Mesenchymal stem cell (in vitro differentiated cells and primary cell): ENCODE measurements at regions not wholly inside any gene's neighbourhood (a gene's known extent, or its start where the extent isn't known, plus 50 kb on each side); places are given as distances from the start of the nearest gene placed in this dataset.
"Not testable (repeated sequence)": the region's sequence is repeated elsewhere in the genome, so short reads cannot be mapped to it uniquely, and the experiment has no call there.

Source experiments
- DNase-seq: peaks from one replicate; pipeline ENCODE4 v3.0.0-alpha.2; 2013
- H2AFZ ChIP-seq: one replicate; pipeline ENCODE4 v1.6.1; 2013; ENCODE audit warnings: low read depth, mild to moderate bottlenecking, control low read depth, inconsistent platforms, low read length, moderate library complexity
- H2AK5ac ChIP-seq: 2 replicates; pipeline ENCODE4 v1.6.1; 2013; ENCODE audit warnings: low read length, moderate library complexity, mild to moderate bottlenecking, inconsistent platforms; ENCODE audit not compliant: severe bottlenecking
- H2BK120ac ChIP-seq: one replicate; pipeline ENCODE4 v1.6.1; 2013; ENCODE audit warnings: low read depth, mild to moderate bottlenecking, inconsistent platforms, low read length, moderate library complexity
- H2BK12ac ChIP-seq, 2 experiments: one replicate each; pipeline ENCODE4 v1.6.1; 2013; ENCODE audit warnings: inconsistent platforms in 2 of 2, low read length in 2 of 2, mild to moderate bottlenecking in 2 of 2, moderate library complexity in 2 of 2, control low read depth in 1 of 2
- H2BK15ac ChIP-seq: one replicate; pipeline ENCODE4 v1.6.1; 2013; ENCODE audit warnings: mild to moderate bottlenecking, low read depth, inconsistent platforms; ENCODE audit not compliant: poor library complexity, severe bottlenecking
- H2BK5ac ChIP-seq: 2 replicates; pipeline ENCODE4 v1.6.1; 2013; ENCODE audit warnings: low read depth, mild to moderate bottlenecking, low read length, control low read depth, inconsistent platforms; ENCODE audit not compliant: poor library complexity, severe bottlenecking
- H3K14ac ChIP-seq, 2 experiments: one replicate each; pipeline ENCODE4 v1.6.1; 2013; ENCODE audit warnings: inconsistent platforms in 2 of 2, low read length in 2 of 2, control low read depth in 1 of 2, mild to moderate bottlenecking in 1 of 2, moderate library complexity in 1 of 2
- H3K18ac ChIP-seq, 2 experiments: one replicate each; pipeline ENCODE4 v1.6.1; 2013; ENCODE audit warnings: inconsistent platforms in 2 of 2, low read length in 2 of 2, control low read depth in 1 of 2, low read depth in 1 of 2, mild to moderate bottlenecking in 1 of 2
- H3K23ac ChIP-seq, 2 experiments: one replicate each; pipeline ENCODE4 v1.6.1; 2013; ENCODE audit warnings: inconsistent platforms in 2 of 2, low read length in 2 of 2, mild to moderate bottlenecking in 2 of 2, moderate library complexity in 2 of 2, control low read depth in 1 of 2
- H3K27ac ChIP-seq: 2 replicates; pipeline ENCODE4 v1.5.1; 2013; ENCODE audit warnings: mild to moderate bottlenecking, moderate library complexity, low read length, control low read depth, inconsistent platforms; ENCODE audit not compliant: poor library complexity, severe bottlenecking
- H3K27me3 ChIP-seq, 2 experiments: 2 replicates each; pipeline versions ENCODE4 v1.6.1 to v1.7.0; 2013; ENCODE audit warnings: low read length in 2 of 2, mild to moderate bottlenecking in 2 of 2, moderate library complexity in 2 of 2, control low read depth in 1 of 2, inconsistent platforms in 1 of 2; ENCODE audit not compliant: control insufficient read depth in 1 of 2, insufficient read depth in 1 of 2
- H3K36me3 ChIP-seq, 2 experiments: 2 replicates each; pipeline versions ENCODE4 v1.6.1 to v1.7.0; 2013; ENCODE audit warnings: low read length in 2 of 2, control low read depth in 1 of 2, inconsistent platforms in 1 of 2, low read depth in 1 of 2, mild to moderate bottlenecking in 1 of 2; ENCODE audit not compliant: insufficient read depth in 2 of 2, control insufficient read depth in 1 of 2
- H3K4ac ChIP-seq, 2 experiments: one replicate each; pipeline ENCODE4 v1.6.1; 2013; ENCODE audit warnings: inconsistent platforms in 2 of 2, low read length in 2 of 2, mild to moderate bottlenecking in 2 of 2, moderate library complexity in 2 of 2, control low read depth in 1 of 2, low read depth in 1 of 2
- H3K4me1 ChIP-seq: 2 replicates; pipeline ENCODE4 v1.6.1; 2013; ENCODE audit warnings: low read depth, low read length, control low read depth; ENCODE audit not compliant: control insufficient read depth, insufficient read depth
- H3K4me2 ChIP-seq: 2 replicates; pipeline ENCODE4 v1.6.1; 2013; ENCODE audit warnings: low read length, mild to moderate bottlenecking, inconsistent platforms; ENCODE audit not compliant: poor library complexity, severe bottlenecking
- H3K4me3 ChIP-seq, 2 experiments: 2 replicates each; pipeline versions ENCODE4 v1.5.1 to v1.7.0; 2013; ENCODE audit warnings: low read length in 2 of 2, mild to moderate bottlenecking in 2 of 2, control low read depth in 1 of 2, low read depth in 1 of 2; ENCODE audit not compliant: insufficient read depth in 1 of 2
- H3K79me1 ChIP-seq: replicated peaks from 2 replicates; pipeline ENCODE4 v1.6.1; 2013; ENCODE audit warnings: mild to moderate bottlenecking, control low read depth, low read length, inconsistent platforms; ENCODE audit not compliant: poor library complexity, severe bottlenecking
- H3K9ac ChIP-seq: 2 replicates; pipeline ENCODE4 v1.7.0; 2013; ENCODE audit warnings: mild to moderate bottlenecking, low read length, moderate library complexity
- H3K9me3 ChIP-seq: 2 replicates; pipeline ENCODE4 v1.7.0; 2013; ENCODE audit warnings: mild to moderate bottlenecking, low read length; ENCODE audit not compliant: control insufficient read depth
- H4K8ac ChIP-seq: one replicate; pipeline ENCODE4 v1.6.1; 2013; ENCODE audit warnings: inconsistent platforms, mild to moderate bottlenecking, low read length, moderate library complexity
- H4K91ac ChIP-seq: one replicate; pipeline ENCODE4 v1.6.1; 2013; ENCODE audit warnings: mild to moderate bottlenecking, low read length, inconsistent platforms
- WGBS: methylation state at CpG from one replicate; pipeline ENCODE4 v1.1.7; 2013; ENCODE audit warnings: mixed read lengths; 5-methylcytosine and 5-hydroxymethylcytosine counted together

GRCh38 chr1:188729039-188729438 lies 1748.6 kb downstream of the BRINP3 start:
- H2AFZ ChIP-seq = no peak overlapping the region
- H4K8ac ChIP-seq = no peak overlapping the region
- H3K9me3 ChIP-seq = peaks cover 11% of the 10 kb centered on the region
- no peak overlapping the region for H3K4ac ChIP-seq
- no peaks in the 10 kb centered on the region for H3K36me3 ChIP-seq
- H3K27ac ChIP-seq = no peak overlapping the region
- H2BK5ac ChIP-seq = no peak overlapping the region
- H3K9ac ChIP-seq = no peak overlapping the region
- H3K4me2 ChIP-seq = no peak overlapping the region
- no peaks in the 10 kb centered on the region for H3K27me3 ChIP-seq
- no peak overlapping the region for H3K14ac ChIP-seq
- H2AK5ac ChIP-seq = no peak overlapping the region
- no peak for DNase-seq
- no peak overlapping the region for H2BK15ac ChIP-seq
- H4K91ac ChIP-seq = no peak overlapping the region
- no peaks in the 10 kb centered on the region for H3K4me1 ChIP-seq
- H3K79me1 ChIP-seq = no peaks in the 10 kb centered on the region
- no peak overlapping the region for H3K4me3 ChIP-seq
- no peak overlapping the region for H2BK120ac ChIP-seq
- H3K18ac ChIP-seq = no peak overlapping the region
- H3K23ac ChIP-seq = no peak overlapping the region
- H2BK12ac ChIP-seq = no peak overlapping the region

DNA sequence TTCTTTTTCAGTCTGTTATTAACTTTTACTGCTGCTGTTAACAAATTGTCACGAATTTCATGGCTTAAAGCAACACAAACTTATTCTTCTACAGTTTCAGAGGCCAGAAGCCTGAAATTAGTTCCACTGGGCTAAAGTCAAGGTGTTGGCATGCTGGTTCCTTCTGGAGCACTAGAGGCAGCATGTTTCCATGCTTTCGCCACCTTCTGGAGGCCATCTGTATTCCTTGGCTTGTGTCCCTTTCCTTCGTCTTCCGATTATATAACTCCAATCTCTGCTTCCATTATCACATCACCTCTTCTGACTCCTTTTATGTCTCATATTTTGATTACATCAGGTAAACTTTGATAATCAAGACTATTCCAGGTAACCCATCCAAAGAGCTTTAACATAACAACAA lies 1742.1 kb downstream of the BRINP3 start:
- WGBS = 95% methylated on average over 4 of the region's 4 CpGs
- Histone ChIP-seq H2BK5ac (no peak overlapping the region), H2BK120ac (no peak overlapping the region)

GRCh38 chr1:188749275-188749674 lies 1728.4 kb downstream of the BRINP3 start:
- not testable (repeated sequence) for H3K27me3 ChIP-seq, H3K4me2 ChIP-seq, H3K4me3 ChIP-seq, H2AFZ ChIP-seq, H3K23ac ChIP-seq, H3K79me1 ChIP-seq, H3K27ac ChIP-seq, H2AK5ac ChIP-seq, H2BK120ac ChIP-seq, H3K9ac ChIP-seq, H3K18ac ChIP-seq, H4K8ac ChIP-seq, H2BK5ac ChIP-seq, H3K4ac ChIP-seq, H2BK15ac ChIP-seq, H3K14ac ChIP-seq, H3K36me3 ChIP-seq, H3K4me1 ChIP-seq, H4K91ac ChIP-seq, DNase-seq, H2BK12ac ChIP-seq, H3K9me3 ChIP-seq
- 48% methylated on average over 2 of the region's 3 CpGs for WGBS

More for the DNA sequence above, 1742.1 kb downstream of the BRINP3 start:
- Histone ChIP-seq H2AFZ (no peak overlapping the region), H3K4me3 (no peak overlapping the region), H3K27ac (no peak overlapping the region), H3K14ac (no peak overlapping the region), H3K4me2 (no peak overlapping the region), H3K9ac (no peak overlapping the region), H2BK12ac (no peak overlapping the region), H2BK15ac (no peak overlapping the region), H2AK5ac (no peak overlapping the region), H3K9me3 (peaks cover 12% of the 10 kb centered on the region), H3K4ac (no peak overlapping the region), H3K36me3 (no peaks in the 10 kb centered on the region), H3K23ac (no peak overlapping the region), H4K91ac (no peak overlapping the region), H3K4me1 (no peaks in the 10 kb centered on the region), H3K18ac (no peak overlapping the region), H4K8ac (no peak overlapping the region), H3K79me1 (no peaks in the 10 kb centered on the region), H3K27me3 (no peaks in the 10 kb centered on the region)
- no peak for DNase-seq

DNA sequence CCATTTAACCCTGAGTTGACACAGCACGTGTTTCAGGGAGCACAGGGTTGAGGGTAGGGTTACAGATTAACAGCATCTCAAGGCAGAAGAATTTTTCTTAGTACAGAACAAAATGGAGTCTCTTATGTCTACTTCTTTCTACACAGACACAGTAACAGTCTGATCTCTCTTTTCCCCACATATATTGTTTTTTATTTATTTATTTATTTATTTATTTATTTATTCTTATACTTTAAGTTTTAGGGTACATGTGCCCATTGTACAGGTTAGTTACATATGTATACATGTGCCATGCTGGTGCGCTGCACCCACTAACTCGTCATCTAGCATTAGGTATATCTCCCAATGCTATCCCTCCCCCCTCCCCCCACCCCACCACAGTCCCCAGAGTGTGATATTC lies 1725.6 kb downstream of the BRINP3 start:
- not testable (repeated sequence) for H3K4me3 ChIP-seq, H3K18ac ChIP-seq, H3K14ac ChIP-seq, DNase-seq, H3K4me2 ChIP-seq, H2AFZ ChIP-seq, H3K9ac ChIP-seq, H2BK5ac ChIP-seq, H2BK12ac ChIP-seq, H3K27ac ChIP-seq, H3K79me1 ChIP-seq, H3K9me3 ChIP-seq, H2AK5ac ChIP-seq, H2BK120ac ChIP-seq, H4K8ac ChIP-seq, H3K36me3 ChIP-seq, H2BK15ac ChIP-seq, H3K27me3 ChIP-seq, H3K4ac ChIP-seq, H4K91ac ChIP-seq, H3K4me1 ChIP-seq, H3K23ac ChIP-seq
- no CpG with 5 or more reads among the region's 3 CpGs for WGBS
